WTC11 (cell line): ENCODE measurements at regions not wholly inside any gene's neighbourhood (a gene's known extent, or its start where the extent isn't known, plus 50 kb on each side); places are given as distances from the start of the nearest gene placed in this dataset.

ENCODE experiments used
- ATAC-seq: fragments of 200-7000 bp; cut with Tn5 transposase; 2 replicates; pipeline ENCODE4 v1.10.0; 2021; ENCODE audit warnings: mild to moderate bottlenecking, moderate library complexity
- CTCF ChIA-PET: fragments of 300-600 bp; sonication (Branson Sonifier 250); formaldehyde crosslinking; loops from one replicate; lab custom pipeline; 2021; ENCODE audit warnings: antibody characterized with exemption; lab: Charles Lee
- POLR2A ChIA-PET: fragments of 350-600 bp; sonication (Branson Sonifier 250); formaldehyde crosslinking; loops from one replicate; lab custom pipeline; 2021; ENCODE audit warnings: antibody characterized with exemption; lab: Charles Lee
- DNase-seq: peaks from one replicate; pipeline ENCODE4 v3.0.0; 2021; ENCODE audit warnings: low spot score
- H3K27ac Mint-ChIP-seq: 2 replicates; pipeline ENCODE4 v1.8.0; 2021; ENCODE audit warnings: mixed read lengths
- H3K27me3 Mint-ChIP-seq: 2 replicates; pipeline ENCODE4 v1.8.0; 2021; ENCODE audit warnings: low read depth, mild to moderate bottlenecking, moderate library complexity, mixed read lengths
- H3K36me3 Mint-ChIP-seq: 2 replicates; pipeline ENCODE4 v1.8.0; 2021; ENCODE audit warnings: mixed read lengths
- H3K4me1 Mint-ChIP-seq: 2 replicates; pipeline ENCODE4 v1.8.0; 2022; ENCODE audit warnings: mixed read lengths
- H3K4me3 Mint-ChIP-seq: 2 replicates; pipeline ENCODE4 v1.8.0; 2021; ENCODE audit warnings: mild to moderate bottlenecking, moderate library complexity, mixed read lengths
- H3K9me3 Mint-ChIP-seq: 2 replicates; pipeline ENCODE4 v1.8.0; 2021; ENCODE audit warnings: mixed read lengths
- ELF4 ChIP-seq: sonication (generic); formaldehyde crosslinking; IDR thresholded peaks from 2 replicates; pipeline ENCODE4 v1.8.1; 2022; ENCODE audit warnings: low read depth, mild to moderate bottlenecking, moderate library complexity, missing genetic modification reagents
- FOXJ3 ChIP-seq: sonication (generic); formaldehyde crosslinking; IDR thresholded peaks from 2 replicates; pipeline ENCODE4 v1.9.0; 2021; ENCODE audit warnings: missing genetic modification reagents, mild to moderate bottlenecking, borderline replicate concordance
- NFATC4 ChIP-seq: fragments of 250-450 bp; sonication (Bioruptor Pico); IDR thresholded peaks from 2 replicates; pipeline ENCODE4 v1.9.0; 2021; ENCODE audit warnings: mild to moderate bottlenecking
- NFE2L1 ChIP-seq: sonication (generic); formaldehyde crosslinking; IDR thresholded peaks from 2 replicates; pipeline ENCODE4 v1.8.1; 2023; ENCODE audit warnings: missing genetic modification reagents
- NR3C1 ChIP-seq: sonication (generic); formaldehyde crosslinking; conservative IDR thresholded peaks from 2 replicates; pipeline ENCODE4 v1.8.1; 2023; ENCODE audit warnings: low read depth, mild to moderate bottlenecking, missing genetic modification reagents
- OVOL2 ChIP-seq: fragments of 250-450 bp; sonication (Bioruptor Pico); IDR thresholded peaks from 2 replicates; pipeline ENCODE4 v1.9.0; 2021; ENCODE audit warnings: mild to moderate bottlenecking, borderline replicate concordance
- SMAD3 ChIP-seq: sonication (generic); formaldehyde crosslinking; IDR thresholded peaks from 2 replicates; pipeline ENCODE4 v1.8.0; 2022; ENCODE audit warnings: missing genetic modification reagents, mild to moderate bottlenecking, borderline replicate concordance
- SMAD4 ChIP-seq: sonication (generic); formaldehyde crosslinking; IDR thresholded peaks from 2 replicates; pipeline ENCODE4 v1.8.0; 2022; ENCODE audit warnings: mild to moderate bottlenecking, missing genetic modification reagents
- ZNF219 ChIP-seq: sonication (generic); formaldehyde crosslinking; IDR thresholded peaks from 2 replicates; pipeline ENCODE4 v1.8.0; 2023; ENCODE audit warnings: missing genetic modification reagents, mild to moderate bottlenecking, borderline replicate concordance
- ZNF423 ChIP-seq: fragments of 250-450 bp; sonication (Bioruptor Pico); IDR thresholded peaks from 2 replicates; pipeline ENCODE4 v2.1.2; 2022; ENCODE audit warnings: mild to moderate bottlenecking, moderate library complexity
- TF ChIP-seq, protein P1 (sequence below): fragments of 250-450 bp; sonication (Bioruptor Pico); IDR thresholded peaks from 2 replicates; pipeline ENCODE4 v1.8.0; 2021; ENCODE audit warnings: mild to moderate bottlenecking
- TF ChIP-seq, protein P2 (sequence below): fragments of 250-450 bp; sonication (Bioruptor Pico); IDR thresholded peaks from 2 replicates; pipeline ENCODE4 v1.9.0; 2021; ENCODE audit warnings: mild to moderate bottlenecking
- TF ChIP-seq, protein P3 (sequence below): sonication (generic); formaldehyde crosslinking; IDR thresholded peaks from 2 replicates; pipeline ENCODE4 v1.8.1; 2022; ENCODE audit warnings: low read depth, mild to moderate bottlenecking, moderate library complexity, missing genetic modification reagents, borderline replicate concordance
- TF ChIP-seq, protein P4 (sequence below): sonication (generic); formaldehyde crosslinking; IDR thresholded peaks from 2 replicates; pipeline ENCODE4 v1.8.1; 2022; ENCODE audit warnings: low read depth, missing genetic modification reagents, borderline replicate concordance
- TF ChIP-seq, protein P5 (sequence below): sonication (generic); formaldehyde crosslinking; IDR thresholded peaks from 2 replicates; pipeline ENCODE4 v1.8.1; 2023; ENCODE audit warnings: mild to moderate bottlenecking, moderate library complexity, missing genetic modification reagents
- TF ChIP-seq, protein P6 (sequence below): sonication (generic); formaldehyde crosslinking; IDR thresholded peaks from 2 replicates; pipeline ENCODE4 v1.8.0; 2023; ENCODE audit warnings: missing genetic modification reagents, mild to moderate bottlenecking, borderline replicate concordance

DNA sequence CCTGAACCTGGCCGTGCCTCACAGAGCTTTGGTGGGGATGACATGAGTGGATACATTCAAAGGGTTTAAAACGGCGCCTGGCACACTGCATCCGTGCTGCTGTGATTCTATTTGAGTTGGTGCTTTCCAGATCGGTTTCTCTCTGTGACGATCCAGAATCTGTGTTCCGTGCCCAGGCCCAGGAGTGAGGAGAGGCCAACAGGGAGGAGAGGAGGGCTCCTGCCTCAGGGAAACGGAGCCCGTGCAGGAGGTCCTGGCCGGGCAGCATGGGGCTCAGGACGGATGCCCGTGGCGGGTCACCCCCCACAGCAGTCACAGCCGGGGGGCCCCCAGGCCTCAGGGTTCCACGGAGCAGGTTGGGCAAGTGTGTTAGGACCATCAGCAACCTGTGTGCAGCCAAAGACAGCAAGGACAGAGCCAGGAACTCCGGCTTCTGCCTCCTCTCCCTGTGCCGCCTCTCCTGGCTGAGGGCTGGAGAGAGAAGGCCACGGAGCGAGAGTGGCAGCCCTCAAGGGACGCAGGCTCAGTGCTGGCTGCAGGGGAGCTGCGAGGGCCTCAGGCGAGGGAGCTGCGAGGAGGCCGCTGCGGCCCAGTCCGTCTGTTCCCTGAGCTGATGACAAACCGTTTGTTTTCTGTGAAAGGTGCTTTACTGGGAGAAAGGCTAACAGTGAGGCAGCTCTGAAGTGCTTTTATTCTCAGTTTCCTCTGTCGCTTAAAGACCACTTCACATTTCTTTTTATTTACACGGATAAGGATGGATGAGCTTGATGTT lies 99.3 kb downstream of the METRNL start (continued):
- TF ChIP-seq, protein P1, sequence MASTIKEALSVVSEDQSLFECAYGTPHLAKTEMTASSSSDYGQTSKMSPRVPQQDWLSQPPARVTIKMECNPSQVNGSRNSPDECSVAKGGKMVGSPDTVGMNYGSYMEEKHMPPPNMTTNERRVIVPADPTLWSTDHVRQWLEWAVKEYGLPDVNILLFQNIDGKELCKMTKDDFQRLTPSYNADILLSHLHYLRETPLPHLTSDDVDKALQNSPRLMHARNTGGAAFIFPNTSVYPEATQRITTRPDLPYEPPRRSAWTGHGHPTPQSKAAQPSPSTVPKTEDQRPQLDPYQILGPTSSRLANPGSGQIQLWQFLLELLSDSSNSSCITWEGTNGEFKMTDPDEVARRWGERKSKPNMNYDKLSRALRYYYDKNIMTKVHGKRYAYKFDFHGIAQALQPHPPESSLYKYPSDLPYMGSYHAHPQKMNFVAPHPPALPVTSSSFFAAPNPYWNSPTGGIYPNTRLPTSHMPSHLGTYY (CRISPR knock-in tag) = no peak

DNA sequence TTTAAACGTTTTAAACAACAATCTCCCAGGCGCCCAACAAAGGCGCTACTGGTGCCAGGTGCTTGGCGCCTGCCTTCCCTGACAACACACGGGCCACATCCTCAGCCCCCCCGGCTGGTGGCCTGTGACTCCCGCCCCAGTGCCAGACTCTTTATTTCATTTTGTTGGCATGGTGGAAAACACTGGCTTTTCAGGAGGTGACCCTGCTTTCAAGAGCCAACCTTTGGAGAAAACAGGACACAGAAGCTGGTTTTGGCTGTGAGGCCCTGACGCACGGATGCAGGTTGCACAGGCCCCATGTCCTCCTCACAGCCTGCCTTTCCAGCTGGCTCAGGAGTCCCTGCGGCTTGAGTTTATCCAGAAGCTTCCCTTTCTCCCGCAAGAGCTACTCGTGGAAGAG lies 100.0 kb downstream of the METRNL start:
- Mint-ChIP-seq H3K9me3 (no peaks in the 10 kb centered on the region), H3K4me1 (no peaks in the 10 kb centered on the region), H3K4me3 (no peak overlapping the region), H3K36me3 (no peaks in the 10 kb centered on the region), H3K27ac (no peak overlapping the region), H3K27me3 (no peaks in the 10 kb centered on the region)
- ChIA-PET POLR2A (no interaction called here), CTCF (interaction anchor here (1.2 kb wide), 1 partner anchor 28 kb away, joined by 3 read pairs; no protein-coding TSS in a partner anchor)
- DNase-seq (peak; percentile 4), ATAC-seq (no peak)
- TF ChIP-seq, protein P2, sequence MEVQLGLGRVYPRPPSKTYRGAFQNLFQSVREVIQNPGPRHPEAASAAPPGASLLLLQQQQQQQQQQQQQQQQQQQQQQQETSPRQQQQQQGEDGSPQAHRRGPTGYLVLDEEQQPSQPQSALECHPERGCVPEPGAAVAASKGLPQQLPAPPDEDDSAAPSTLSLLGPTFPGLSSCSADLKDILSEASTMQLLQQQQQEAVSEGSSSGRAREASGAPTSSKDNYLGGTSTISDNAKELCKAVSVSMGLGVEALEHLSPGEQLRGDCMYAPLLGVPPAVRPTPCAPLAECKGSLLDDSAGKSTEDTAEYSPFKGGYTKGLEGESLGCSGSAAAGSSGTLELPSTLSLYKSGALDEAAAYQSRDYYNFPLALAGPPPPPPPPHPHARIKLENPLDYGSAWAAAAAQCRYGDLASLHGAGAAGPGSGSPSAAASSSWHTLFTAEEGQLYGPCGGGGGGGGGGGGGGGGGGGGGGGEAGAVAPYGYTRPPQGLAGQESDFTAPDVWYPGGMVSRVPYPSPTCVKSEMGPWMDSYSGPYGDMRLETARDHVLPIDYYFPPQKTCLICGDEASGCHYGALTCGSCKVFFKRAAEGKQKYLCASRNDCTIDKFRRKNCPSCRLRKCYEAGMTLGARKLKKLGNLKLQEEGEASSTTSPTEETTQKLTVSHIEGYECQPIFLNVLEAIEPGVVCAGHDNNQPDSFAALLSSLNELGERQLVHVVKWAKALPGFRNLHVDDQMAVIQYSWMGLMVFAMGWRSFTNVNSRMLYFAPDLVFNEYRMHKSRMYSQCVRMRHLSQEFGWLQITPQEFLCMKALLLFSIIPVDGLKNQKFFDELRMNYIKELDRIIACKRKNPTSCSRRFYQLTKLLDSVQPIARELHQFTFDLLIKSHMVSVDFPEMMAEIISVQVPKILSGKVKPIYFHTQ (CRISPR knock-in tag) = no peak
- TF ChIP-seq ELF4 (CRISPR knock-in tag) = no peak
- no peak for TF ChIP-seq NFATC4 (CRISPR knock-in tag)
- TF ChIP-seq, protein P3, sequence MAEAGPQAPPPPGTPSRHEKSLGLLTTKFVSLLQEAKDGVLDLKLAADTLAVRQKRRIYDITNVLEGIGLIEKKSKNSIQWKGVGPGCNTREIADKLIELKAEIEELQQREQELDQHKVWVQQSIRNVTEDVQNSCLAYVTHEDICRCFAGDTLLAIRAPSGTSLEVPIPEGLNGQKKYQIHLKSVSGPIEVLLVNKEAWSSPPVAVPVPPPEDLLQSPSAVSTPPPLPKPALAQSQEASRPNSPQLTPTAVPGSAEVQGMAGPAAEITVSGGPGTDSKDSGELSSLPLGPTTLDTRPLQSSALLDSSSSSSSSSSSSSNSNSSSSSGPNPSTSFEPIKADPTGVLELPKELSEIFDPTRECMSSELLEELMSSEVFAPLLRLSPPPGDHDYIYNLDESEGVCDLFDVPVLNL (CRISPR knock-in tag) = no peak
- TF ChIP-seq, protein P4, sequence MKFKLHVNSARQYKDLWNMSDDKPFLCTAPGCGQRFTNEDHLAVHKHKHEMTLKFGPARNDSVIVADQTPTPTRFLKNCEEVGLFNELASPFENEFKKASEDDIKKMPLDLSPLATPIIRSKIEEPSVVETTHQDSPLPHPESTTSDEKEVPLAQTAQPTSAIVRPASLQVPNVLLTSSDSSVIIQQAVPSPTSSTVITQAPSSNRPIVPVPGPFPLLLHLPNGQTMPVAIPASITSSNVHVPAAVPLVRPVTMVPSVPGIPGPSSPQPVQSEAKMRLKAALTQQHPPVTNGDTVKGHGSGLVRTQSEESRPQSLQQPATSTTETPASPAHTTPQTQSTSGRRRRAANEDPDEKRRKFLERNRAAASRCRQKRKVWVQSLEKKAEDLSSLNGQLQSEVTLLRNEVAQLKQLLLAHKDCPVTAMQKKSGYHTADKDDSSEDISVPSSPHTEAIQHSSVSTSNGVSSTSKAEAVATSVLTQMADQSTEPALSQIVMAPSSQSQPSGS (CRISPR knock-in tag) = no peak
- no peak for TF ChIP-seq OVOL2 (CRISPR knock-in tag)
- TF ChIP-seq, protein P5, sequence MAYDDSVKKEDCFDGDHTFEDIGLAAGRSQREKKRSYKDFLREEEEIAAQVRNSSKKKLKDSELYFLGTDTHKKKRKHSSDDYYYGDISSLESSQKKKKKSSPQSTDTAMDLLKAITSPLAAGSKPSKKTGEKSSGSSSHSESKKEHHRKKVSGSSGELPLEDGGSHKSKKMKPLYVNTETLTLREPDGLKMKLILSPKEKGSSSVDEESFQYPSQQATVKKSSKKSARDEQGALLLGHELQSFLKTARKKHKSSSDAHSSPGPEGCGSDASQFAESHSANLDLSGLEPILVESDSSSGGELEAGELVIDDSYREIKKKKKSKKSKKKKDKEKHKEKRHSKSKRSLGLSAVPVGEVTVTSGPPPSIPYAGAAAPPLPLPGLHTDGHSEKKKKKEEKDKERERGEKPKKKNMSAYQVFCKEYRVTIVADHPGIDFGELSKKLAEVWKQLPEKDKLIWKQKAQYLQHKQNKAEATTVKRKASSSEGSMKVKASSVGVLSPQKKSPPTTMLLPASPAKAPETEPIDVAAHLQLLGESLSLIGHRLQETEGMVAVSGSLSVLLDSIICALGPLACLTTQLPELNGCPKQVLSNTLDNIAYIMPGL (CRISPR knock-in tag) = no peak
- TF ChIP-seq, protein P6, sequence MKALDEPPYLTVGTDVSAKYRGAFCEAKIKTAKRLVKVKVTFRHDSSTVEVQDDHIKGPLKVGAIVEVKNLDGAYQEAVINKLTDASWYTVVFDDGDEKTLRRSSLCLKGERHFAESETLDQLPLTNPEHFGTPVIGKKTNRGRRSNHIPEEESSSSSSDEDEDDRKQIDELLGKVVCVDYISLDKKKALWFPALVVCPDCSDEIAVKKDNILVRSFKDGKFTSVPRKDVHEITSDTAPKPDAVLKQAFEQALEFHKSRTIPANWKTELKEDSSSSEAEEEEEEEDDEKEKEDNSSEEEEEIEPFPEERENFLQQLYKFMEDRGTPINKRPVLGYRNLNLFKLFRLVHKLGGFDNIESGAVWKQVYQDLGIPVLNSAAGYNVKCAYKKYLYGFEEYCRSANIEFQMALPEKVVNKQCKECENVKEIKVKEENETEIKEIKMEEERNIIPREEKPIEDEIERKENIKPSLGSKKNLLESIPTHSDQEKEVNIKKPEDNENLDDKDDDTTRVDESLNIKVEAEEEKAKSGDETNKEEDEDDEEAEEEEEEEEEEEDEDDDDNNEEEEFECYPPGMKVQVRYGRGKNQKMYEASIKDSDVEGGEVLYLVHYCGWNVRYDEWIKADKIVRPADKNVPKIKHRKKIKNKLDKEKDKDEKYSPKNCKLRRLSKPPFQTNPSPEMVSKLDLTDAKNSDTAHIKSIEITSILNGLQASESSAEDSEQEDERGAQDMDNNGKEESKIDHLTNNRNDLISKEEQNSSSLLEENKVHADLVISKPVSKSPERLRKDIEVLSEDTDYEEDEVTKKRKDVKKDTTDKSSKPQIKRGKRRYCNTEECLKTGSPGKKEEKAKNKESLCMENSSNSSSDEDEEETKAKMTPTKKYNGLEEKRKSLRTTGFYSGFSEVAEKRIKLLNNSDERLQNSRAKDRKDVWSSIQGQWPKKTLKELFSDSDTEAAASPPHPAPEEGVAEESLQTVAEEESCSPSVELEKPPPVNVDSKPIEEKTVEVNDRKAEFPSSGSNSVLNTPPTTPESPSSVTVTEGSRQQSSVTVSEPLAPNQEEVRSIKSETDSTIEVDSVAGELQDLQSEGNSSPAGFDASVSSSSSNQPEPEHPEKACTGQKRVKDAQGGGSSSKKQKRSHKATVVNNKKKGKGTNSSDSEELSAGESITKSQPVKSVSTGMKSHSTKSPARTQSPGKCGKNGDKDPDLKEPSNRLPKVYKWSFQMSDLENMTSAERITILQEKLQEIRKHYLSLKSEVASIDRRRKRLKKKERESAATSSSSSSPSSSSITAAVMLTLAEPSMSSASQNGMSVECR = no peak
- TF ChIP-seq FOXJ3 (CRISPR knock-in tag) = no peak
- TF ChIP-seq NFE2L1 = no peak
- no peak for TF ChIP-seq ZNF219 (CRISPR knock-in tag)
- no peak for TF ChIP-seq NR3C1
- TF ChIP-seq ZNF423 (CRISPR knock-in tag) = no peak
- TF ChIP-seq SMAD3 (CRISPR knock-in tag) = no peak
- TF ChIP-seq SMAD4 (CRISPR knock-in tag) = no peak
